ENCODE measurements at regions not wholly inside any gene's neighbourhood (a gene's known extent, or its start where the extent isn't known, plus 50 kb on each side); places are given as distances from the start of the nearest gene placed in this dataset.

DNA sequence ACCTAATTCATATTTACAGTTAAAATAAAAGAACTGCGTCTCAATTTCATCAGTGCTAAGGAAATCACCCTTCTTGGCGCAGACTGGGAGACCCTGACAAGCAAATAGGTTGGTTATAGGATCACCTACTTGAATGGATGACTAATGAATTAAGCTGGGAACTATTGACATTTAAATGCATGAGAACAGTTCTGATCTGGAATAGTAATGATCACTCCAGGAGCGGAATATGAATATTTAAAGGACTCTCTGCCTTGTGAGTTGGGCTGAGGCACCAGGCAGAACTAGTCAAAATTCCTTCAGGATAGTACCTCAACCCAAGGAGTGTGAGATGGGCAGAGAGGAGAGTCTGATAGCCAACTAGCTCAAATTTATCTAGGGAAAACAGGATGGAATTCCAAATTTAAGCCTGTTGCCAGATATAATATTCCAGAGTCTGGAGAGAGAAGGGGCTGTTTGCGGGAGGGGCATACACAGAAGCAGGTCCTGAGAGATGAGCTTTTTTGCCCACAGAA, 364.4 kb downstream of the CSNK1G3 start:
- TF ChIP-seq TAF1 (IDR thresholded peaks at IDR 0.05; ENCODE audit: borderline replicate concordance, insufficient read depth, low read length) (no peak), POLR2AphosphoS5 (IDR thresholded peaks at IDR 0.05; ENCODE audit: low read depth, low read length) (no peak), FOXP2 (optimal IDR thresholded peaks at IDR 0.05; ENCODE audit: borderline replicate concordance, extremely low read depth, extremely low read length, insufficient read depth) (no peak), SIN3A (IDR thresholded peaks at IDR 0.05; ENCODE audit: borderline replicate concordance, insufficient read depth, low read length) (no peak)
- TF ChIP-seq, protein P1, sequence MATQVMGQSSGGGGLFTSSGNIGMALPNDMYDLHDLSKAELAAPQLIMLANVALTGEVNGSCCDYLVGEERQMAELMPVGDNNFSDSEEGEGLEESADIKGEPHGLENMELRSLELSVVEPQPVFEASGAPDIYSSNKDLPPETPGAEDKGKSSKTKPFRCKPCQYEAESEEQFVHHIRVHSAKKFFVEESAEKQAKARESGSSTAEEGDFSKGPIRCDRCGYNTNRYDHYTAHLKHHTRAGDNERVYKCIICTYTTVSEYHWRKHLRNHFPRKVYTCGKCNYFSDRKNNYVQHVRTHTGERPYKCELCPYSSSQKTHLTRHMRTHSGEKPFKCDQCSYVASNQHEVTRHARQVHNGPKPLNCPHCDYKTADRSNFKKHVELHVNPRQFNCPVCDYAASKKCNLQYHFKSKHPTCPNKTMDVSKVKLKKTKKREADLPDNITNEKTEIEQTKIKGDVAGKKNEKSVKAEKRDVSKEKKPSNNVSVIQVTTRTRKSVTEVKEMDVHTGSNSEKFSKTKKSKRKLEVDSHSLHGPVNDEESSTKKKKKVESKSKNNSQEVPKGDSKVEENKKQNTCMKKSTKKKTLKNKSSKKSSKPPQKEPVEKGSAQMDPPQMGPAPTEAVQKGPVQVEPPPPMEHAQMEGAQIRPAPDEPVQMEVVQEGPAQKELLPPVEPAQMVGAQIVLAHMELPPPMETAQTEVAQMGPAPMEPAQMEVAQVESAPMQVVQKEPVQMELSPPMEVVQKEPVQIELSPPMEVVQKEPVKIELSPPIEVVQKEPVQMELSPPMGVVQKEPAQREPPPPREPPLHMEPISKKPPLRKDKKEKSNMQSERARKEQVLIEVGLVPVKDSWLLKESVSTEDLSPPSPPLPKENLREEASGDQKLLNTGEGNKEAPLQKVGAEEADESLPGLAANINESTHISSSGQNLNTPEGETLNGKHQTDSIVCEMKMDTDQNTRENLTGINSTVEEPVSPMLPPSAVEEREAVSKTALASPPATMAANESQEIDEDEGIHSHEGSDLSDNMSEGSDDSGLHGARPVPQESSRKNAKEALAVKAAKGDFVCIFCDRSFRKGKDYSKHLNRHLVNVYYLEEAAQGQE (IDR thresholded peaks at IDR 0.05; ENCODE audit: insufficient read depth in 1 of 2, low read depth in 2 of 2, low read length in 2 of 2): no peak
